Natural killer cell treated with Interleukin-12 subunit alpha and Interleukin-12 subunit beta and Interleukin-15 and Interleukin-18, amount 100 ng/mL, for 72 hours (primary cell): ENCODE measurements at regions not wholly inside any gene's neighbourhood (a gene's known extent, or its start where the extent isn't known, plus 50 kb on each side); places are given as distances from the start of the nearest gene placed in this dataset.

ENCODE experiments used
- ATAC-seq, 2 donors: fragments of 150-1000 bp; cut with Tn5 transposase in 1 of 2; sonication (Bioruptor Pico), chemical (Tn5 transposase) in 1 of 2; 2 replicates each; pipeline ENCODE4 v1.10.0; 2021
- DNase-seq: peaks from one replicate; pipeline ENCODE4 v3.0.0; 2022; ENCODE audit warnings: low spot score
- H3K27ac Mint-ChIP-seq, 2 donors: 1 replicate in 1 of 2; 2 replicates in 1 of 2; pipeline ENCODE4 v1.8.0; 2022; ENCODE audit warnings: mixed read lengths in 2 of 2, mild to moderate bottlenecking in 1 of 2, moderate library complexity in 1 of 2
- H3K27me3 Mint-ChIP-seq, 2 donors: 1 replicate in 1 of 2; 2 replicates in 1 of 2; pipeline ENCODE4 v1.8.0; 2022; ENCODE audit warnings: mixed read lengths in 2 of 2
- H3K36me3 Mint-ChIP-seq: one replicate; pipeline ENCODE4 v1.8.0; 2022; ENCODE audit warnings: mixed read lengths
- H3K4me1 Mint-ChIP-seq, 2 donors: 1 replicate in 1 of 2; 2 replicates in 1 of 2; pipeline ENCODE4 v1.8.0; 2022; ENCODE audit warnings: low read depth in 2 of 2, mixed read lengths in 2 of 2, mild to moderate bottlenecking in 1 of 2
- H3K4me3 Mint-ChIP-seq: one replicate; pipeline ENCODE4 v1.8.0; 2022; ENCODE audit warnings: mixed read lengths
- H3K9me3 Mint-ChIP-seq: 2 replicates; pipeline ENCODE4 v1.8.0; 2022; ENCODE audit warnings: mixed read lengths

GRCh38 chr15:72958634-72959033, 93.6 kb upstream of the NEO1 start:
- Mint-ChIP-seq H3K4me1 (peaks cover 14 to 23% of the 10 kb centered on the region in 2 donors), H3K4me3 (no peak overlapping the region), H3K27ac (no peak overlapping the region), H3K36me3 (peaks cover under 1% of the 10 kb centered on the region), H3K9me3 (peaks cover 2% of the 10 kb centered on the region), H3K27me3 (no peaks in the 10 kb centered on the region)
- DNase-seq = no peak
- ATAC-seq = no peak

GRCh38 chr15:72953306-72953705, 99.0 kb upstream of the NEO1 start:
- Mint-ChIP-seq H3K27ac (no peak overlapping the region), H3K4me3 (no peak overlapping the region), H3K27me3 (no peaks in the 10 kb centered on the region), H3K36me3 (peaks cover 9% of the 10 kb centered on the region), H3K9me3 (peaks cover 2% of the 10 kb centered on the region), H3K4me1 (peaks cover 6 to 10% of the 10 kb centered on the region in 2 donors)
- ATAC-seq = no peak
- DNase-seq = no peak

- Mint-ChIP-seq H3K27ac (no peak overlapping the region), H3K27me3 (no peaks in the 10 kb centered on the region), H3K36me3 (peaks cover 16% of the 10 kb centered on the region), H3K9me3 (peaks cover 2% of the 10 kb centered on the region), H3K4me3 (no peak overlapping the region), H3K4me1 (peaks cover 6 to 10% of the 10 kb centered on the region in 2 donors)
- no peak for DNase-seq
- ATAC-seq = no peak
These were observed 100.1 kb upstream of the NEO1 start for GRCh38 chr15:72952151-72952550.

- Mint-ChIP-seq H3K36me3 (peaks cover 16% of the 10 kb centered on the region), H3K27me3 (peaks cover 0 to 3% of the 10 kb centered on the region in 2 donors), H3K9me3 (peaks cover 2% of the 10 kb centered on the region), H3K27ac (no peak overlapping the region), H3K4me1 (peaks cover 6 to 7% of the 10 kb centered on the region in 2 donors), H3K4me3 (no peak overlapping the region)
- ATAC-seq (no peak), DNase-seq (no peak)
These were observed 103.6 kb upstream of the NEO1 start for GRCh38 chr15:72948662-72949061.

- H3K36me3 Mint-ChIP-seq = peaks cover 16% of the 10 kb centered on the region
- no peak overlapping the region for H3K4me3 Mint-ChIP-seq
- H3K27me3 Mint-ChIP-seq = peaks cover 0 to 3% of the 10 kb centered on the region in 2 donors
- ATAC-seq (no peak), DNase-seq (no peak)
- H3K27ac Mint-ChIP-seq = no peak overlapping the region
- H3K9me3 Mint-ChIP-seq = peaks cover 2% of the 10 kb centered on the region
- H3K4me1 Mint-ChIP-seq = peaks cover 6 to 7% of the 10 kb centered on the region in 2 donors
These were observed 104.6 kb upstream of the NEO1 start for GRCh38 chr15:72947709-72948108.

GRCh38 chr15:72944565-72944964, 107.7 kb upstream of the NEO1 start:
- ATAC-seq (no peak), DNase-seq (no peak)
- H3K4me3 Mint-ChIP-seq = no peak overlapping the region
- peaks cover 0 to 5% of the 10 kb centered on the region in 2 donors for H3K27me3 Mint-ChIP-seq
- no peak overlapping the region for H3K27ac Mint-ChIP-seq
- no peaks in the 10 kb centered on the region for H3K9me3 Mint-ChIP-seq
- H3K36me3 Mint-ChIP-seq = peaks cover 13% of the 10 kb centered on the region
- peaks cover 6 to 7% of the 10 kb centered on the region in 2 donors for H3K4me1 Mint-ChIP-seq

GRCh38 chr15:72940229-72940622, 112.0 kb upstream of the NEO1 start:
- H3K9me3 Mint-ChIP-seq = no peaks in the 10 kb centered on the region
- no peak for DNase-seq
- H3K27me3 Mint-ChIP-seq = peaks cover 0 to 5% of the 10 kb centered on the region in 2 donors
- H3K36me3 Mint-ChIP-seq = no peaks in the 10 kb centered on the region
- no peak overlapping the region for H3K27ac Mint-ChIP-seq
- H3K4me3 Mint-ChIP-seq = no peak overlapping the region
- no peaks in the 10 kb centered on the region for H3K4me1 Mint-ChIP-seq
- ATAC-seq = no peak

- ATAC-seq (no peak), DNase-seq (no peak)
- Mint-ChIP-seq H3K27ac (no peak overlapping the region), H3K4me3 (no peak overlapping the region), H3K9me3 (no peaks in the 10 kb centered on the region), H3K36me3 (no peaks in the 10 kb centered on the region), H3K4me1 (no peaks in the 10 kb centered on the region), H3K27me3 (peaks cover 0 to 5% of the 10 kb centered on the region in 2 donors)
These were observed 112.6 kb upstream of the NEO1 start for GRCh38 chr15:72939514-72940228.

GRCh38 chr15:72936691-72937679, 115.3 kb upstream of the NEO1 start:
- no peak for DNase-seq
- H3K27ac Mint-ChIP-seq = no peak overlapping the region
- H3K27me3 Mint-ChIP-seq = peaks cover 0 to 10% of the 10 kb centered on the region in 2 donors
- no peaks in the 10 kb centered on the region for H3K4me1 Mint-ChIP-seq
- H3K4me3 Mint-ChIP-seq = no peak overlapping the region
- H3K36me3 Mint-ChIP-seq = no peaks in the 10 kb centered on the region
- no peak for ATAC-seq
- no peaks in the 10 kb centered on the region for H3K9me3 Mint-ChIP-seq

GRCh38 chr15:72936237-72936636, 116.0 kb upstream of the NEO1 start:
- H3K9me3 Mint-ChIP-seq = no peaks in the 10 kb centered on the region
- no peak for DNase-seq
- peaks cover 0 to 14% of the 10 kb centered on the region in 2 donors for H3K27me3 Mint-ChIP-seq
- no peaks in the 10 kb centered on the region for H3K4me1 Mint-ChIP-seq
- no peak overlapping the region for H3K27ac Mint-ChIP-seq
- H3K4me3 Mint-ChIP-seq = no peak overlapping the region
- no peaks in the 10 kb centered on the region for H3K36me3 Mint-ChIP-seq
- no peak for ATAC-seq

- Mint-ChIP-seq H3K9me3 (no peaks in the 10 kb centered on the region), H3K27me3 (peaks cover 0 to 13% of the 10 kb centered on the region in 2 donors), H3K4me1 (no peaks in the 10 kb centered on the region), H3K27ac (no peak overlapping the region), H3K36me3 (no peaks in the 10 kb centered on the region), H3K4me3 (no peak overlapping the region)
- ATAC-seq (no peak), DNase-seq (no peak)
These were observed 116.7 kb upstream of the NEO1 start for GRCh38 chr15:72935521-72935920.

- H3K27me3 Mint-ChIP-seq = peaks cover 0 to 13% of the 10 kb centered on the region in 2 donors
- ATAC-seq (no peak), DNase-seq (no peak)
- H3K4me1 Mint-ChIP-seq = no peaks in the 10 kb centered on the region
- no peaks in the 10 kb centered on the region for H3K9me3 Mint-ChIP-seq
- H3K27ac Mint-ChIP-seq = no peak overlapping the region
- no peaks in the 10 kb centered on the region for H3K36me3 Mint-ChIP-seq
- H3K4me3 Mint-ChIP-seq = no peak overlapping the region
These were observed 117.3 kb upstream of the NEO1 start for GRCh38 chr15:72934921-72935320.

GRCh38 chr15:72933976-72934375, 118.3 kb upstream of the NEO1 start:
- no peak for ATAC-seq
- H3K36me3 Mint-ChIP-seq = no peaks in the 10 kb centered on the region
- no peak overlapping the region for H3K4me3 Mint-ChIP-seq
- no peaks in the 10 kb centered on the region for H3K9me3 Mint-ChIP-seq
- no peaks in the 10 kb centered on the region for H3K4me1 Mint-ChIP-seq
- no peak for DNase-seq
- H3K27ac Mint-ChIP-seq = no peak overlapping the region
- H3K27me3 Mint-ChIP-seq = peaks cover 0 to 13% of the 10 kb centered on the region in 2 donors

GRCh38 chr15:72932472-72932871, 119.8 kb upstream of the NEO1 start:
- H3K4me3 Mint-ChIP-seq = no peak overlapping the region
- peaks cover 3 to 4% of the 10 kb centered on the region in 2 donors for H3K4me1 Mint-ChIP-seq
- H3K9me3 Mint-ChIP-seq = no peaks in the 10 kb centered on the region
- H3K27ac Mint-ChIP-seq = no peak overlapping the region
- no peaks in the 10 kb centered on the region for H3K36me3 Mint-ChIP-seq
- H3K27me3 Mint-ChIP-seq = peaks cover 0 to 13% of the 10 kb centered on the region in 2 donors
- DNase-seq (no peak), ATAC-seq (no peak)
